HCT116 (cell line): ENCODE measurements at regions not wholly inside any gene's neighbourhood (a gene's known extent, or its start where the extent isn't known, plus 50 kb on each side); places are given as distances from the start of the nearest gene placed in this dataset.

ENCODE experiments used
- ATAC-seq: fragments of 200-7000 bp; cut with Tn5 transposase; 2 replicates; pipeline ENCODE4 v1.9.1; 2020; ENCODE audit warnings: mild to moderate bottlenecking, moderate library complexity
- BruUV-seq: library from RNA; stranded (reverse); fragments of 400-500 nt; replicated peaks from 2 replicates; lab custom pipeline; 2021; lab: Mats Ljungman, UMichigan
- CTCF ChIA-PET: fragments of 300-600 bp; sonication (Branson Sonifier 250); formaldehyde crosslinking; loops from one replicate; lab custom pipeline; 2021; ENCODE audit warnings: antibody characterized with exemption; lab: Charles Lee
- POLR2A ChIA-PET: fragments of 300-600, 350-600 bp; sonication (Branson Sonifier 250); formaldehyde crosslinking; loops from one replicate; lab custom pipeline; 2021; ENCODE audit warnings: antibody characterized with exemption; lab: Charles Lee
- RAD21 ChIA-PET, 2 experiments: fragments of 300-600 bp; sonication (Branson Sonifier 250); formaldehyde crosslinking; loops; one replicate each; lab custom pipeline; 2023; ENCODE audit warnings: low total read pairs in 2 of 2; ENCODE audit not compliant: uncharacterized antibody in 2 of 2, unreplicated experiment in 2 of 2, low non-redundant PET in 1 of 2; lab: Charles Lee
- DNase-seq: peaks from one replicate; pipeline ENCODE4 v3.0.0-alpha.2; 2010; ENCODE audit warnings: low read depth, low spot score
- H2AFZ ChIP-seq: fragments of 200-600 bp; shearing (Covaris generic), sonication (generic); 2 replicates; pipeline ENCODE4 v1.6.1; 2017; ENCODE audit warnings: low read depth, mixed run types, mixed read lengths, antibody characterized with exemption, low read length; ENCODE audit not compliant: poor library complexity, severe bottlenecking
- H3K27ac ChIP-seq: 2 replicates; pipeline ENCODE4 v1.5.1; 2012; ENCODE audit warnings: low read depth, low read length
- H3K27me3 ChIP-seq: fragments of 200-600 bp; sonication (generic); 2 replicates; pipeline ENCODE4 v1.6.1; 2016; ENCODE audit warnings: mixed run types, low read length, mixed read lengths; ENCODE audit not compliant: insufficient read depth
- H3K36me3 ChIP-seq, 2 experiments: fragments of 200-500 bp in 1 of 2; fragments of 200-600 bp in 1 of 2; sonication (Bioruptor generic) in 1 of 2; sonication (generic) in 1 of 2; 2 replicates each; pipeline versions ENCODE4 v1.5.1 to v1.6.1; 2014 to 2016; ENCODE audit warnings: low read length in 2 of 2, inconsistent platforms in 1 of 2, mixed read lengths in 1 of 2, mixed run types in 1 of 2; ENCODE audit not compliant: insufficient read depth in 2 of 2, control insufficient read depth in 1 of 2
- H3K4me1 ChIP-seq, 2 experiments: fragments of 200-600 bp in 1 of 2; sonication (generic) in 1 of 2; 2 replicates each; pipeline versions ENCODE4 v1.5.1 to v1.6.1; 2012 to 2017; ENCODE audit warnings: low read length in 2 of 2, inconsistent platforms in 1 of 2, mild to moderate bottlenecking in 1 of 2, mixed read lengths in 1 of 2, mixed run types in 1 of 2, moderate library complexity in 1 of 2; ENCODE audit not compliant: insufficient read depth in 2 of 2, control insufficient read depth in 1 of 2
- H3K4me2 ChIP-seq: fragments of 200-600 bp; sonication (generic); 2 replicates; pipeline ENCODE4 v1.6.1; 2017; ENCODE audit warnings: mixed run types, low read length, mixed read lengths
- H3K4me3 ChIP-seq, 2 experiments: fragments of 200-600 bp in 1 of 2; sonication (generic) in 1 of 2; replicated peaks in 1 of 2; 2 replicates each; pipeline ENCODE4 v1.5.1; 2011 to 2016; ENCODE audit warnings: low read length in 2 of 2, control low read depth in 1 of 2, low read depth in 1 of 2, mild to moderate bottlenecking in 1 of 2, mixed read lengths in 1 of 2, mixed run types in 1 of 2
- H3K79me2 ChIP-seq: fragments of 200-600 bp; sonication (generic); 2 replicates; pipeline ENCODE4 v1.6.1; 2017; ENCODE audit warnings: mild to moderate bottlenecking, mixed run types, low read length, moderate library complexity, mixed read lengths; ENCODE audit not compliant: insufficient read depth
- H3K9ac ChIP-seq: fragments of 200-600 bp; sonication (generic); 2 replicates; pipeline ENCODE4 v1.6.1; 2016; ENCODE audit warnings: low read length, mixed read lengths
- H3K9me2 ChIP-seq: fragments of 200-600 bp; sonication (generic), shearing (Covaris generic); 2 replicates; pipeline ENCODE4 v1.6.1; 2017; ENCODE audit warnings: mixed run types, mild to moderate bottlenecking, moderate library complexity; ENCODE audit not compliant: insufficient read depth
- H3K9me3 ChIP-seq, 2 experiments: fragments of 200-500 bp in 1 of 2; fragments of 200-600 bp in 1 of 2; sonication (Bioruptor generic) in 1 of 2; sonication (generic) in 1 of 2; 2 replicates each; pipeline ENCODE4 v1.6.1; 2014 to 2017; ENCODE audit warnings: low read length in 2 of 2, mixed read lengths in 2 of 2, inconsistent platforms in 1 of 2, low read depth in 1 of 2, mild to moderate bottlenecking in 1 of 2, mixed run types in 1 of 2, moderate library complexity in 1 of 2; ENCODE audit not compliant: control insufficient read depth in 1 of 2, insufficient read depth in 1 of 2
- H4K20me1 ChIP-seq: fragments of 200-600 bp; sonication (generic), shearing (Covaris generic); 2 replicates; pipeline ENCODE4 v1.6.1; 2017; ENCODE audit warnings: mixed run types, mild to moderate bottlenecking, moderate library complexity; ENCODE audit not compliant: insufficient read depth
- CBX3 ChIP-seq: IDR thresholded peaks from 2 replicates; pipeline ENCODE4 v1.6.1; 2012; ENCODE audit warnings: low read depth
- CEBPB ChIP-seq: IDR thresholded peaks from 2 replicates; pipeline ENCODE4 v1.6.1; 2012; ENCODE audit warnings: low read depth
- EGR1 ChIP-seq: IDR thresholded peaks from 2 replicates; pipeline ENCODE4 v1.6.1; 2012; ENCODE audit warnings: low read depth
- ELF1 ChIP-seq: IDR thresholded peaks from 2 replicates; pipeline ENCODE4 v1.6.1; 2012; ENCODE audit warnings: low read depth, borderline replicate concordance
- EZH2 ChIP-seq: fragments of 200-600 bp; sonication (generic); IDR thresholded peaks from 2 replicates; pipeline ENCODE4 v1.6.1; 2017; ENCODE audit warnings: antibody characterized with exemption, mixed run types
- EZH2phosphoT487 ChIP-seq: fragments of 200-600 bp; IDR thresholded peaks from 2 replicates; pipeline ENCODE4 v1.6.1; 2018; ENCODE audit warnings: antibody characterized with exemption, borderline replicate concordance
- JUND ChIP-seq: IDR thresholded peaks from 2 replicates; pipeline ENCODE4 v1.6.1; 2012
- POLR2A ChIP-seq: IDR thresholded peaks from 2 replicates; pipeline ENCODE4 v1.7.0; 2011; ENCODE audit warnings: borderline replicate concordance; ENCODE audit not compliant: insufficient read depth, insufficient read length; ENCODE audit errors: extremely low read depth
- POLR2AphosphoS5 ChIP-seq: IDR thresholded peaks from 2 replicates; pipeline ENCODE4 v1.6.1; 2011; ENCODE audit warnings: mild to moderate bottlenecking, low read depth, low read length, moderate library complexity
- RAD21 ChIP-seq: IDR thresholded peaks from 2 replicates; pipeline ENCODE4 v1.6.1; 2012; ENCODE audit warnings: low read depth, mild to moderate bottlenecking
- SIN3A ChIP-seq: IDR thresholded peaks from 2 replicates; pipeline ENCODE4 v1.6.1; 2012; ENCODE audit warnings: low read depth
- SP1 ChIP-seq: IDR thresholded peaks from 2 replicates; pipeline ENCODE4 v1.6.1; 2012; ENCODE audit warnings: low read depth
- SRF ChIP-seq: IDR thresholded peaks from 2 replicates; pipeline ENCODE4 v1.6.1; 2012; ENCODE audit warnings: low read depth
- TCF7L2 ChIP-seq: IDR thresholded peaks from 2 replicates; pipeline ENCODE4 v1.7.0; 2011; ENCODE audit warnings: borderline replicate concordance, inconsistent platforms; ENCODE audit not compliant: insufficient read depth, insufficient read length; ENCODE audit errors: extremely low read depth
- ZBTB33 ChIP-seq: IDR thresholded peaks from 2 replicates; pipeline ENCODE4 v1.6.1; 2011; ENCODE audit warnings: mild to moderate bottlenecking, low read length, moderate library complexity; ENCODE audit not compliant: insufficient replicate concordance; ENCODE audit errors: extremely low read depth
- ZFX ChIP-seq: fragments of 450-650 bp; IDR thresholded peaks from 2 replicates; pipeline ENCODE4 v1.6.1; 2017
- ZNF274 ChIP-seq: fragments of 200-500 bp; sonication (Bioruptor generic); IDR thresholded peaks from 2 replicates; pipeline ENCODE4 v1.6.1; 2014; ENCODE audit warnings: mild to moderate bottlenecking, low read depth, low read length, inconsistent platforms
- intact Hi-C: fragments of 100-400 bp; cut with micrococcal nuclease; formaldehyde crosslinking; loops from 2 replicates; pipeline ENCODE4 v1.10.0; 2022
- TF ChIP-seq, protein P1 (sequence below): IDR thresholded peaks from 2 replicates; pipeline ENCODE4 v1.6.1; 2012

DNA sequence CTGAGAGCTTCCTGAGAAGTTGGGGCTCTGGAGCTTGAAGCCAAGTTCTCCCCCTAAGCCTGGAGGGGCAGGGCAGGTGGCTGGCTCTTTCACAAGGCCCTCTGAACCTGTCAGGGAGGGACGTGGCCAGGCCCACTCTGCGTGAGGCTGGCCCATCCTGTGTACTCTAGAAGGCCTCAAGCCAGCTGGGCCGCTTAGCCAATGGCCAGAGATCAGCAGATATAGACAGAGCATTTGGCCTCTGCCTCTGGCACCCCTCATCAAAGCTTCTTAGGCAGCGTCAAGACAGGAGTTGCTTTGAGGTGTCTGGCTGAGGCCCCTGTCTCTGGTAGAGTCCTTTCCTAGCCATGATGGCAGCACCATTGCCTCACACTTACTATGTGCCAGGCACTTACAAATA is 105.6 kb downstream of the FGF18 start:
- Histone ChIP-seq H3K9ac (no peak overlapping the region), H3K27me3 (no peaks in the 10 kb centered on the region), H3K79me2 (no peaks in the 10 kb centered on the region), H3K4me2 (no peak overlapping the region), H4K20me1 (no peaks in the 10 kb centered on the region), H3K4me3 (no peak overlapping the region), H3K9me3 (no peaks in the 10 kb centered on the region), H3K9me2 (no peaks in the 10 kb centered on the region), H2AFZ (no peak overlapping the region), H3K36me3 (no peaks in the 10 kb centered on the region), H3K27ac (no peak overlapping the region), H3K4me1 (peaks cover 19 to 25% of the 10 kb centered on the region in 2 experiments)
- TF ChIP-seq ELF1 (no peak), ZNF274 (no peak), TCF7L2 (no peak), POLR2A (no peak), EZH2phosphoT487 (no peak), POLR2AphosphoS5 (no peak), EZH2 (no peak), ZFX (no peak), RAD21 (no peak), CBX3 (no peak), CEBPB (no peak), EGR1 (no peak), SIN3A (no peak)
- TF ChIP-seq, protein P1, sequence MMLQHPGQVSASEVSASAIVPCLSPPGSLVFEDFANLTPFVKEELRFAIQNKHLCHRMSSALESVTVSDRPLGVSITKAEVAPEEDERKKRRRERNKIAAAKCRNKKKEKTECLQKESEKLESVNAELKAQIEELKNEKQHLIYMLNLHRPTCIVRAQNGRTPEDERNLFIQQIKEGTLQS, result no peak
- POLR2A ChIA-PET, result no interaction called here
- CTCF ChIA-PET, result no interaction called here
- no TSS peak for BruUV-seq
- no peak for ATAC-seq
- RAD21 ChIA-PET, result no interaction called here
- intact Hi-C loops, result no loop called here
- DNase-seq, result no peak

GRCh38 chr5:171528036-171528435 is 108.6 kb downstream of the FGF18 start:
- no peak overlapping the region for H3K27ac ChIP-seq
- POLR2A ChIA-PET, result no interaction called here
- H3K36me3 ChIP-seq, result no peaks in the 10 kb centered on the region
- CTCF ChIA-PET, result no interaction called here
- intact Hi-C loops, result no loop called here
- no peak for DNase-seq
- no peak overlapping the region for H3K4me2 ChIP-seq
- H3K4me3 ChIP-seq, result no peak overlapping the region
- H3K9me2 ChIP-seq, result no peaks in the 10 kb centered on the region
- no peak overlapping the region for H2AFZ ChIP-seq
- no peak overlapping the region for H3K9ac ChIP-seq
- BruUV-seq, result no TSS peak
- RAD21 ChIA-PET, result no interaction called here
- ATAC-seq, result no peak
- no peaks in the 10 kb centered on the region for H3K79me2 ChIP-seq
- H3K9me3 ChIP-seq, result no peaks in the 10 kb centered on the region
- H3K27me3 ChIP-seq, result no peaks in the 10 kb centered on the region
- H4K20me1 ChIP-seq, result no peaks in the 10 kb centered on the region
- H3K4me1 ChIP-seq, result no peaks in the 10 kb centered on the region
- TF ChIP-seq SP1, result no peak
- TF ChIP-seq SRF, result no peak
- no peak for TF ChIP-seq CEBPB
- TF ChIP-seq ZFX, result no peak
- no peak for TF ChIP-seq POLR2AphosphoS5
- no peak for TF ChIP-seq JUND
- no peak for TF ChIP-seq TCF7L2
- TF ChIP-seq EGR1, result no peak
- no peak for TF ChIP-seq ZBTB33
- TF ChIP-seq EZH2phosphoT487, result no peak
